Neural crest cell (in vitro differentiated cells): ENCODE measurements at regions not wholly inside any gene's neighbourhood (a gene's known extent, or its start where the extent isn't known, plus 50 kb on each side); places are given as distances from the start of the nearest gene placed in this dataset.

ENCODE experiments used
- DNase-seq: peaks from one replicate; pipeline ENCODE4 v3.0.0; 2021; ENCODE audit warnings: low read depth, mixed read lengths, low spot score
- H3K27ac Mint-ChIP-seq: one replicate; pipeline ENCODE4 v1.8.0; 2021; ENCODE audit warnings: mild to moderate bottlenecking, mixed read lengths; ENCODE audit not compliant: unreplicated experiment
- H3K27me3 Mint-ChIP-seq: 2 replicates; pipeline ENCODE4 v1.8.0; 2021; ENCODE audit warnings: low read depth, mild to moderate bottlenecking, mixed read lengths
- H3K36me3 Mint-ChIP-seq: 2 replicates; pipeline ENCODE4 v1.8.0; 2021; ENCODE audit warnings: low read depth, mild to moderate bottlenecking, mixed read lengths
- H3K4me1 Mint-ChIP-seq: 2 replicates; pipeline ENCODE4 v1.8.0; 2021; ENCODE audit warnings: mixed read lengths
- H3K4me3 Mint-ChIP-seq: one replicate; pipeline ENCODE4 v1.8.0; 2021; ENCODE audit warnings: mild to moderate bottlenecking, mixed read lengths
- H3K9me3 Mint-ChIP-seq: 2 replicates; pipeline ENCODE4 v1.8.0; 2021; ENCODE audit warnings: mixed read lengths
- TF ChIP-seq, protein P1 (sequence below): fragments of 200-600 bp; sonication (generic); conservative IDR thresholded peaks from 2 replicates; pipeline ENCODE4 v1.5.0; 2021; ENCODE audit warnings: antibody characterized with exemption, mild to moderate bottlenecking

DNA sequence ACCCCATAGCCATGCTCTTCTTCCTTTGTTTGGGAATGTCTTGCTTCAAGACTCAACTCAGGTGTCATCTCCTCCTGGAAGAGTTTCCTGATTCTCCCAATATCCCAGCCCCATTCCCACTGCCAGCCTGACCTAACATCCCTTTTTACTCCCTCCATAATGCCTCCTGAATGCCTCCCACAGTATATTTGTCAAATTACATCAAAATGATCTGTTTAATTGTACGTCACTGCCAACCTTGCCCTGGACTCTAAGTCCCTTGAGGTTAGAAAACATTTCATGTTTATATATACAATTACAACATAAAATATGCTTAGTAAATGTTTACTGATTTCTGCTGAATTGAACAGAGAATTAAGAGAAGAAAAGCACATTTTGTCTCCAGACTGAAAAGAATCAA is 301.6 kb upstream of the PDE4D start:
- TF ChIP-seq, protein P1, sequence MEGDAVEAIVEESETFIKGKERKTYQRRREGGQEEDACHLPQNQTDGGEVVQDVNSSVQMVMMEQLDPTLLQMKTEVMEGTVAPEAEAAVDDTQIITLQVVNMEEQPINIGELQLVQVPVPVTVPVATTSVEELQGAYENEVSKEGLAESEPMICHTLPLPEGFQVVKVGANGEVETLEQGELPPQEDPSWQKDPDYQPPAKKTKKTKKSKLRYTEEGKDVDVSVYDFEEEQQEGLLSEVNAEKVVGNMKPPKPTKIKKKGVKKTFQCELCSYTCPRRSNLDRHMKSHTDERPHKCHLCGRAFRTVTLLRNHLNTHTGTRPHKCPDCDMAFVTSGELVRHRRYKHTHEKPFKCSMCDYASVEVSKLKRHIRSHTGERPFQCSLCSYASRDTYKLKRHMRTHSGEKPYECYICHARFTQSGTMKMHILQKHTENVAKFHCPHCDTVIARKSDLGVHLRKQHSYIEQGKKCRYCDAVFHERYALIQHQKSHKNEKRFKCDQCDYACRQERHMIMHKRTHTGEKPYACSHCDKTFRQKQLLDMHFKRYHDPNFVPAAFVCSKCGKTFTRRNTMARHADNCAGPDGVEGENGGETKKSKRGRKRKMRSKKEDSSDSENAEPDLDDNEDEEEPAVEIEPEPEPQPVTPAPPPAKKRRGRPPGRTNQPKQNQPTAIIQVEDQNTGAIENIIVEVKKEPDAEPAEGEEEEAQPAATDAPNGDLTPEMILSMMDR: no peak
- no peak for DNase-seq
- no peak overlapping the region for H3K27ac Mint-ChIP-seq
- peaks cover 11% of the 10 kb centered on the region for H3K9me3 Mint-ChIP-seq
- H3K4me3 Mint-ChIP-seq: no peak overlapping the region
- H3K27me3 Mint-ChIP-seq: peaks cover 5% of the 10 kb centered on the region
- no peaks in the 10 kb centered on the region for H3K36me3 Mint-ChIP-seq
- H3K4me1 Mint-ChIP-seq: peaks cover 5% of the 10 kb centered on the region

DNA sequence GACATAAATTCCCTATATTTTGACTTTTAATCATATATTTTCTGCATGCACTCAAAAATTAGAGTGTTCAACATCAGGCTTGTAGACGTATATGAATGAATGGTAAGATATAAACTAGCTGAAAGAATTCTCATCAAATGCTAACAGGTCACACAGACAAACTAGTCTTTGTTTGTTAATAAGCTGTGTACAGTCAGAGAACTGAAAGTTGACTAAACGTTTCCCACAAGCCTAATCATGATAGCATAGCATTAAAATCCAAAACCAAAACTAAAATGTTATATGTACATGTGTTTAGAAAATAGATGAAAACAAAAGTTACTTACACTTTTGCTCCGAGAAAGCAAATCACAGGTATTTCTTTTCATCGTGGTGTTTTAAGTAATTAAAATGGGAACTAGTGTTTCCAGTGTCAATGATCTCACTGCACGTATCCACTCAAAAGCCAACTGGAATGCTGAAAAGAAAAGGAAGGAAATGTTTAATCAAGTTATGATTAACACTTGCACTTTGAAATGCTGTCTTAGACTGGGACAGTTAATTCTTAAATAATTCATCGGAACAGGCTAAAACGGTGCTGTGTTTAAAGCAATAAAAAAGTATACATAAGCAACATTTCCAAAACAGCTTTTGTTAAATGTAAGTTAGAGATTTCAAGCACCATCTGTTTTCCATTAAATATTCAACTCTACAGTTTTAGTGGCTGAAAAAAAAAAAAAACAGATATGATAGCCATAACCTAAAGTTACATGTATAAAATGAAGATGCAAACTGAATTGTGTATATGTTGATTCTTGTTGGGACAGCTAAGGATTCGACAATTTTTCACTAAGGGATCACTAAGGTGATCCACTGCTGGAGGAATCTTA is 291.9 kb upstream of the PDE4D start:
- Mint-ChIP-seq H3K9me3 (no peaks in the 10 kb centered on the region), H3K4me3 (no peak overlapping the region), H3K27ac (no peak overlapping the region), H3K4me1 (no peaks in the 10 kb centered on the region), H3K36me3 (no peaks in the 10 kb centered on the region), H3K27me3 (peaks cover 4% of the 10 kb centered on the region)
- TF ChIP-seq, protein P1: no peak
- no peak for DNase-seq

DNA sequence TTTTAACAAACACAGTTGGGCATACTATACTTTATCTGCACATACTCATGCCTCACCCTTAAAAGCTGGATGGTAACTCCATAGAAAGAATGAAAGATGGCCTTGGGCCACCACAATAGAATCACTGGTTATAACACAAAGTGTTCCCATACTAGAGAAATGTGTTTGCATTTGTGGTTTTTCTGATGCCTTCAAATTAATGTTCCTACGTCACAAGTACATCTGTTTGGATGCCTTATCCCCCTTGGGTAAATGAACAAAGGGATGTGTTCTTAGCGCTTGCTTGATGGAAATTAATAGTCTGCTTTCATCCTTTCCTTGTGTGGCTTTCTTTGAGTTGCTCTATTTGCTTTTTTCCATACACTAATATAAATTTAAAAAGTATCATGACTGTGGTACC is 291.1 kb upstream of the PDE4D start:
- Mint-ChIP-seq H3K36me3 (no peaks in the 10 kb centered on the region), H3K27me3 (peaks cover 4% of the 10 kb centered on the region), H3K27ac (no peak overlapping the region), H3K9me3 (no peaks in the 10 kb centered on the region), H3K4me3 (no peak overlapping the region), H3K4me1 (no peaks in the 10 kb centered on the region)
- TF ChIP-seq, protein P1: no peak
- DNase-seq: no peak

DNA sequence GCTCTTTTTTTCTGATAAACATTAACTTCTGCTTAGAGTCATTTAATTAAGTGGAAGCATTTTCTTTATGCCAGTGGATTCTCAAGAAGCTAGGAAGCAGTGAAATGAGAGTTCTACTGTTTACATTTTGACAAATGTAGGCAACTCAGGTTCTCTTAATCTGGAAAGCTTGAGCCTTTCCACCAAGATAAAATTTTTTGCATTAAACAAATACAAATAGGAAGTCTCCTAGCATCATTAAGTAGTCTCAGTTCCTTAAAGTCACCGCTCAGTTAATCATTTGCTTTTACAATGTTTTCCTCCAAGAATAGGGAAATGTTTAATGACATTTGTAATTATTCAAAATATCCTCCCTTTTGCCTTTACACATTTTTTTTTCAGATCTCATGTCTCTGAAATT is 290.4 kb upstream of the PDE4D start:
- DNase-seq: no peak
- Mint-ChIP-seq H3K4me3 (no peak overlapping the region), H3K9me3 (no peaks in the 10 kb centered on the region), H3K27me3 (peaks cover 4% of the 10 kb centered on the region), H3K36me3 (no peaks in the 10 kb centered on the region), H3K4me1 (no peaks in the 10 kb centered on the region), H3K27ac (no peak overlapping the region)
- TF ChIP-seq, protein P1: no peak

DNA sequence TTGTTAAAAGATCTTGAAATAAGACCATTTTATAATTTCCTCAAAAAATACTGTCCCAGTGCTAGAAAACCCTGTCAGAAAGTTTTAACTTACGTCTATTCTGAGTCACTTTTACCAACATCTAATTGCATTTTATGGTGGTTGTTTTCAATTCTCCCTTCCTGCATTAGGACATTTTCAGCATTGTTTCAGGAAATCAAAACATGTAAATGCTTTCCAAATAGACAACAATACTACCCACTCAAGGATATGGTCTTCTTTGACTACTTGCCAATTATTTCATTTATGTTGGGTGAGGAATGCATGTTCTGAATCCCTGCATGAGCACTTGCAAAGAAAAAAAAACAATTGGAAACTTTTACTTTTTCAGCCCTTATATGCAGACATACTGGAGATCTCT is 284.6 kb upstream of the PDE4D start:
- TF ChIP-seq, protein P1: no peak
- Mint-ChIP-seq H3K4me3 (no peak overlapping the region), H3K27ac (no peak overlapping the region), H3K9me3 (peaks cover 3% of the 10 kb centered on the region), H3K36me3 (no peaks in the 10 kb centered on the region), H3K27me3 (no peaks in the 10 kb centered on the region), H3K4me1 (no peaks in the 10 kb centered on the region)
- no peak for DNase-seq
